ENCODE measurements at regions not wholly inside any gene's neighbourhood (a gene's known extent, or its start where the extent isn't known, plus 50 kb on each side); places are given as distances from the start of the nearest gene placed in this dataset.

DNA sequence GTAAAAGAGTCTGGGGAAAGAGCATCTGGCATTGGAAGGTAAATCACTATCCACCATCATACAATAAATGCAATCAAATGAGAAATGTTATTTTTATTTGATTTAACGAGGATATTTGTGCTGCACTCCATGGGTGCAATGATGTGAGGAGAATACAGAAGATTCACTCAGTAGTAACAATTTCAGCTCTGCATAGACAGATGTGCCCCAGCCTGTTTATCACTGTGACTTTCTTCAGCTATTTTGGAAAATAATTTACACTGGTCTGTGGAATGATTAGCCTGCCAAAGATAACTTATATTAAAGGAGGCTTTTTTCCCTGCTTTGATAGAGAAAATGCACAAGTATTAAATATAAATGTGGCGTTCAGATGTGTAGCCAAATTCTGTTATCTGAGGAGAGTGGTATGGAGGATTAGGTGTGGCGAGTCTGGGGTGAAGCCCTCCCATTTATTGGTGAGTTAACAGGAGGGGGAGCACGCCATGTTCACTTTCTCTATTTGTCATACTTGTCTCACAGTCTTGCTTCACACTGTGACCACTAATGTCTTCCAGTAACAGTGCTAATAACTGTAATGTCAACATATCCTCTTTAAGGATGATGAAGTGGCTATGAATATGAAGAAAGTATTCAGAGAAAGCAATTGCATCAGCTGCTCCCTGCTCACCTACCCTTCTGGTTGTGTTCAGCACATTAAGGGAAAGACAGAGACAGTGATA, 645.6 kb downstream of the MMUT start:
- TF ChIP-seq, protein P1, sequence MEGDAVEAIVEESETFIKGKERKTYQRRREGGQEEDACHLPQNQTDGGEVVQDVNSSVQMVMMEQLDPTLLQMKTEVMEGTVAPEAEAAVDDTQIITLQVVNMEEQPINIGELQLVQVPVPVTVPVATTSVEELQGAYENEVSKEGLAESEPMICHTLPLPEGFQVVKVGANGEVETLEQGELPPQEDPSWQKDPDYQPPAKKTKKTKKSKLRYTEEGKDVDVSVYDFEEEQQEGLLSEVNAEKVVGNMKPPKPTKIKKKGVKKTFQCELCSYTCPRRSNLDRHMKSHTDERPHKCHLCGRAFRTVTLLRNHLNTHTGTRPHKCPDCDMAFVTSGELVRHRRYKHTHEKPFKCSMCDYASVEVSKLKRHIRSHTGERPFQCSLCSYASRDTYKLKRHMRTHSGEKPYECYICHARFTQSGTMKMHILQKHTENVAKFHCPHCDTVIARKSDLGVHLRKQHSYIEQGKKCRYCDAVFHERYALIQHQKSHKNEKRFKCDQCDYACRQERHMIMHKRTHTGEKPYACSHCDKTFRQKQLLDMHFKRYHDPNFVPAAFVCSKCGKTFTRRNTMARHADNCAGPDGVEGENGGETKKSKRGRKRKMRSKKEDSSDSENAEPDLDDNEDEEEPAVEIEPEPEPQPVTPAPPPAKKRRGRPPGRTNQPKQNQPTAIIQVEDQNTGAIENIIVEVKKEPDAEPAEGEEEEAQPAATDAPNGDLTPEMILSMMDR (IDR thresholded peaks at IDR 0.05; ENCODE audit: low read depth, low read length, missing input control) = no peak
- TF ChIP-seq RAD21 (IDR thresholded peaks at IDR 0.05) (no peak), TAF1 (conservative IDR thresholded peaks at IDR 0.05) (no peak), EGR1 (IDR thresholded peaks at IDR 0.05; ENCODE audit: low read depth in 2 of 2) (no peak), SP1 (IDR thresholded peaks at IDR 0.05) (no peak), YY1 (IDR thresholded peaks at IDR 0.05) (no peak), RXRA (IDR thresholded peaks at IDR 0.05) (no peak)
- TF ChIP-seq, protein P2, sequence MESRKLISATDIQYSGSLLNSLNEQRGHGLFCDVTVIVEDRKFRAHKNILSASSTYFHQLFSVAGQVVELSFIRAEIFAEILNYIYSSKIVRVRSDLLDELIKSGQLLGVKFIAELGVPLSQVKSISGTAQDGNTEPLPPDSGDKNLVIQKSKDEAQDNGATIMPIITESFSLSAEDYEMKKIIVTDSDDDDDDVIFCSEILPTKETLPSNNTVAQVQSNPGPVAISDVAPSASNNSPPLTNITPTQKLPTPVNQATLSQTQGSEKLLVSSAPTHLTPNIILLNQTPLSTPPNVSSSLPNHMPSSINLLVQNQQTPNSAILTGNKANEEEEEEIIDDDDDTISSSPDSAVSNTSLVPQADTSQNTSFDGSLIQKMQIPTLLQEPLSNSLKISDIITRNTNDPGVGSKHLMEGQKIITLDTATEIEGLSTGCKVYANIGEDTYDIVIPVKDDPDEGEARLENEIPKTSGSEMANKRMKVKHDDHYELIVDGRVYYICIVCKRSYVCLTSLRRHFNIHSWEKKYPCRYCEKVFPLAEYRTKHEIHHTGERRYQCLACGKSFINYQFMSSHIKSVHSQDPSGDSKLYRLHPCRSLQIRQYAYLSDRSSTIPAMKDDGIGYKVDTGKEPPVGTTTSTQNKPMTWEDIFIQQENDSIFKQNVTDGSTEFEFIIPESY (IDR thresholded peaks at IDR 0.05) = no peak
- TF ChIP-seq, protein P3, sequence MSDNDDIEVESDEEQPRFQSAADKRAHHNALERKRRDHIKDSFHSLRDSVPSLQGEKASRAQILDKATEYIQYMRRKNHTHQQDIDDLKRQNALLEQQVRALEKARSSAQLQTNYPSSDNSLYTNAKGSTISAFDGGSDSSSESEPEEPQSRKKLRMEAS (IDR thresholded peaks at IDR 0.05) = no peak

Measured in liver (tissue), 3 donors.